ENCODE measurements at regions not wholly inside any gene's neighbourhood (a gene's known extent, or its start where the extent isn't known, plus 50 kb on each side); places are given as distances from the start of the nearest gene placed in this dataset.

DNA sequence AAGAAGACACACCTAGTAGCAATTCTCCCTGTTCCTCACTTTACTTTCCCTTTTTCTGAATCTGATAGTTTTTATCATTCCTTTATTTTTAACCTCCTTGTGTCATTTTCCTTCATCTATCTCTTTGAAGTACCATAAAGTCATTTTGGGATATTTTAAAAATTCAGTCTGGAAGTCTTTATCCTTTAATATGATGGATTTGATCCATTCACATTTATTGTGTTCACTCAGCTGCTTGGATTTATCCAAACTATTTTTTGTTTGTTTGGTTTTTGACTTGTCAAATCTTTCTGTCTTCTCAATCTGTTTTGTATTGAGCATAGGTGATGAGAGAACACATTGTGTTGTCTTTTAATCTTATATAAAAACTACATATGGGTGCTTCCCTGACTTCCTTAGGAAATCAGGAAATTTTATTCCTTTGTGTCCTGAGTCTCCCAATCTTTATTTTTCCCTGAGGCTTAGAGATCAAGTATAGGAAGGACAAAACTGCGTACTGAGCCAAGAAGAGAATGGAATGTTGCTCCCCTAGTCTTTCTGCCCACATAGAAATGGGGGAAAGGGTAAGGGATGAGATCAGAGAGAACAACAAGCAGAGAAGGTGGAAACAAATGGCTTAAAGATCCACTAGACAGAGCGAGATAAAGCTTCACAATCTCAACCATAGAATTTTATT, 132.7 kb upstream of the HABP2 start:
- TF ChIP-seq REST (IDR thresholded peaks at IDR 0.05; ENCODE audit: insufficient replicate concordance, low read depth), result no peak
- TF ChIP-seq POLR2AphosphoS5 (IDR thresholded peaks at IDR 0.05; ENCODE audit: low read depth), result no peak
- no peak for TF ChIP-seq GABPA (IDR thresholded peaks at IDR 0.05; ENCODE audit: low read depth)
- TF ChIP-seq SPI1 (IDR thresholded peaks at IDR 0.05; ENCODE audit: borderline replicate concordance, low read depth), result no peak
- TF ChIP-seq, protein P1, sequence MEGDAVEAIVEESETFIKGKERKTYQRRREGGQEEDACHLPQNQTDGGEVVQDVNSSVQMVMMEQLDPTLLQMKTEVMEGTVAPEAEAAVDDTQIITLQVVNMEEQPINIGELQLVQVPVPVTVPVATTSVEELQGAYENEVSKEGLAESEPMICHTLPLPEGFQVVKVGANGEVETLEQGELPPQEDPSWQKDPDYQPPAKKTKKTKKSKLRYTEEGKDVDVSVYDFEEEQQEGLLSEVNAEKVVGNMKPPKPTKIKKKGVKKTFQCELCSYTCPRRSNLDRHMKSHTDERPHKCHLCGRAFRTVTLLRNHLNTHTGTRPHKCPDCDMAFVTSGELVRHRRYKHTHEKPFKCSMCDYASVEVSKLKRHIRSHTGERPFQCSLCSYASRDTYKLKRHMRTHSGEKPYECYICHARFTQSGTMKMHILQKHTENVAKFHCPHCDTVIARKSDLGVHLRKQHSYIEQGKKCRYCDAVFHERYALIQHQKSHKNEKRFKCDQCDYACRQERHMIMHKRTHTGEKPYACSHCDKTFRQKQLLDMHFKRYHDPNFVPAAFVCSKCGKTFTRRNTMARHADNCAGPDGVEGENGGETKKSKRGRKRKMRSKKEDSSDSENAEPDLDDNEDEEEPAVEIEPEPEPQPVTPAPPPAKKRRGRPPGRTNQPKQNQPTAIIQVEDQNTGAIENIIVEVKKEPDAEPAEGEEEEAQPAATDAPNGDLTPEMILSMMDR (IDR thresholded peaks at IDR 0.05; ENCODE audit: insufficient read depth, low read length), result no peak
- H3K27ac ChIP-seq (replicated peaks), result no peak overlapping the region
- DNase-seq (ENCODE audit: low read depth in 1 of 2, low spot score in 1 of 2), result no peak
- no peak overlapping the region for H3K4me3 ChIP-seq (replicated peaks; ENCODE audit: insufficient read depth, low read length)
- H3K27me3 ChIP-seq (ENCODE audit: insufficient read depth, poor library complexity, severe bottlenecking), result peaks cover 4% of the 10 kb centered on the region

GRCh38 chr10:113420733-113421675, 131.8 kb upstream of the HABP2 start:
- Histone ChIP-seq H3K27ac (replicated peaks) (no peak overlapping the region), H3K4me3 (replicated peaks; ENCODE audit: insufficient read depth, low read length) (no peak overlapping the region), H3K27me3 (ENCODE audit: insufficient read depth, poor library complexity, severe bottlenecking) (peaks cover 4% of the 10 kb centered on the region)
- DNase-seq (ENCODE audit: low read depth in 1 of 2, low spot score in 1 of 2), result no peak
- TF ChIP-seq REST (IDR thresholded peaks at IDR 0.05; ENCODE audit: insufficient replicate concordance, low read depth) (no peak), POLR2AphosphoS5 (IDR thresholded peaks at IDR 0.05; ENCODE audit: low read depth) (no peak), GABPA (IDR thresholded peaks at IDR 0.05; ENCODE audit: low read depth) (no peak), SPI1 (IDR thresholded peaks at IDR 0.05; ENCODE audit: borderline replicate concordance, low read depth) (no peak)
- TF ChIP-seq, protein P1 (IDR thresholded peaks at IDR 0.05; ENCODE audit: insufficient read depth, low read length), result no peak

GRCh38 chr10:113422371-113422770, 130.5 kb upstream of the HABP2 start:
- Histone ChIP-seq H3K27ac (replicated peaks) (no peak overlapping the region), H3K4me3 (replicated peaks; ENCODE audit: insufficient read depth, low read length) (no peak overlapping the region)
- no peak for DNase-seq (ENCODE audit: low read depth in 1 of 2, low spot score in 1 of 2)

More at GRCh38 chr10:113422371-113422770, 130.5 kb upstream of the HABP2 start:
- TF ChIP-seq, protein P1 (IDR thresholded peaks at IDR 0.05; ENCODE audit: insufficient read depth, low read length), result no peak
- no peak for TF ChIP-seq SPI1 (IDR thresholded peaks at IDR 0.05; ENCODE audit: borderline replicate concordance, low read depth)
- no peak for TF ChIP-seq REST (IDR thresholded peaks at IDR 0.05; ENCODE audit: insufficient replicate concordance, low read depth)
- TF ChIP-seq GABPA (IDR thresholded peaks at IDR 0.05; ENCODE audit: low read depth), result no peak
- TF ChIP-seq POLR2AphosphoS5 (IDR thresholded peaks at IDR 0.05; ENCODE audit: low read depth), result no peak
- H3K27me3 ChIP-seq (ENCODE audit: insufficient read depth, poor library complexity, severe bottlenecking), result peaks cover 4% of the 10 kb centered on the region

Measured in HL-60 (cell line).